ENCODE measurements at regions not wholly inside any gene's neighbourhood (a gene's known extent, or its start where the extent isn't known, plus 50 kb on each side); places are given as distances from the start of the nearest gene placed in this dataset.

DNA sequence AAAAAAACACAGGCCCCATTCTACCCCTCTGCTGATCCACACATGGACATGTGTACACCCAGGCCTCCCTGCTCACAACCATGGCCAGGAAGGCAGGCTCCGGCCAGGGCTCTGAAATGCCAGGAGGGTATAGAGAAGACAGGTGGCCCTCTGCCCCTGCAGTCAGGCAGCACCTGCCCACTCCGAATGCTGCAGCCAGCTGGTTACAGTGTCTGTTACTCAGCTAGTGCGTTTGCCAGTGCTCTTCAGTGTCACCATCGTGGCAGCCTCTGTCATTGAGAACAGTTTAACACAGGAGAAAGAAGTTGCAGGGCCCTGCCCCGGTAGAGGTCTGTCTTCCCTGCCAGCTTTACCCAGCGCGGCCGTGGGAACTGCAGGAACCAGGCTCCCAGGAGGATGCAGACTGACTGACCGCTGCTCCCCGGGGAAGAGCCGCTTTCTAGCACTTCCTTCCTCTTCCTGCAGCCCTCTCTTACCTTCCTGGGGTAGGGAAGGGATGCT, 128.8 kb upstream of the FAM20C start:
- TF ChIP-seq, protein P1, sequence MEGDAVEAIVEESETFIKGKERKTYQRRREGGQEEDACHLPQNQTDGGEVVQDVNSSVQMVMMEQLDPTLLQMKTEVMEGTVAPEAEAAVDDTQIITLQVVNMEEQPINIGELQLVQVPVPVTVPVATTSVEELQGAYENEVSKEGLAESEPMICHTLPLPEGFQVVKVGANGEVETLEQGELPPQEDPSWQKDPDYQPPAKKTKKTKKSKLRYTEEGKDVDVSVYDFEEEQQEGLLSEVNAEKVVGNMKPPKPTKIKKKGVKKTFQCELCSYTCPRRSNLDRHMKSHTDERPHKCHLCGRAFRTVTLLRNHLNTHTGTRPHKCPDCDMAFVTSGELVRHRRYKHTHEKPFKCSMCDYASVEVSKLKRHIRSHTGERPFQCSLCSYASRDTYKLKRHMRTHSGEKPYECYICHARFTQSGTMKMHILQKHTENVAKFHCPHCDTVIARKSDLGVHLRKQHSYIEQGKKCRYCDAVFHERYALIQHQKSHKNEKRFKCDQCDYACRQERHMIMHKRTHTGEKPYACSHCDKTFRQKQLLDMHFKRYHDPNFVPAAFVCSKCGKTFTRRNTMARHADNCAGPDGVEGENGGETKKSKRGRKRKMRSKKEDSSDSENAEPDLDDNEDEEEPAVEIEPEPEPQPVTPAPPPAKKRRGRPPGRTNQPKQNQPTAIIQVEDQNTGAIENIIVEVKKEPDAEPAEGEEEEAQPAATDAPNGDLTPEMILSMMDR (IDR thresholded peaks at IDR 0.05; ENCODE audit: low read depth, low read length): no peak
- H3K27ac ChIP-seq (ENCODE audit: low read depth, low read length): no peak overlapping the region
- POLR2A ChIA-PET: interaction anchor here (1.1 to 3.1 kb wide), 2 partner anchors 129 to 132 kb away, joined by 3 to 19 read pairs; partner anchors contain the start of gene FAM20C
- DNase-seq (ENCODE audit: low read depth, low spot score): no peak
- peaks cover 6% of the 10 kb centered on the region for H3K27me3 ChIP-seq (ENCODE audit: control insufficient read depth, insufficient read depth, low read length)
- H3K9me3 ChIP-seq (ENCODE audit: control insufficient read depth, insufficient read depth, low read length): no peaks in the 10 kb centered on the region; the same call in 1 of the 2 replicates
- CTCF ChIA-PET: interaction anchor here (0.9 to 1.4 kb wide), 4 partner anchors 84 to 144 kb away, joined by 4 read pairs; no protein-coding TSS in a partner anchor
- no peak overlapping the region for H3K4me3 ChIP-seq (ENCODE audit: low read depth, low read length)

DNA sequence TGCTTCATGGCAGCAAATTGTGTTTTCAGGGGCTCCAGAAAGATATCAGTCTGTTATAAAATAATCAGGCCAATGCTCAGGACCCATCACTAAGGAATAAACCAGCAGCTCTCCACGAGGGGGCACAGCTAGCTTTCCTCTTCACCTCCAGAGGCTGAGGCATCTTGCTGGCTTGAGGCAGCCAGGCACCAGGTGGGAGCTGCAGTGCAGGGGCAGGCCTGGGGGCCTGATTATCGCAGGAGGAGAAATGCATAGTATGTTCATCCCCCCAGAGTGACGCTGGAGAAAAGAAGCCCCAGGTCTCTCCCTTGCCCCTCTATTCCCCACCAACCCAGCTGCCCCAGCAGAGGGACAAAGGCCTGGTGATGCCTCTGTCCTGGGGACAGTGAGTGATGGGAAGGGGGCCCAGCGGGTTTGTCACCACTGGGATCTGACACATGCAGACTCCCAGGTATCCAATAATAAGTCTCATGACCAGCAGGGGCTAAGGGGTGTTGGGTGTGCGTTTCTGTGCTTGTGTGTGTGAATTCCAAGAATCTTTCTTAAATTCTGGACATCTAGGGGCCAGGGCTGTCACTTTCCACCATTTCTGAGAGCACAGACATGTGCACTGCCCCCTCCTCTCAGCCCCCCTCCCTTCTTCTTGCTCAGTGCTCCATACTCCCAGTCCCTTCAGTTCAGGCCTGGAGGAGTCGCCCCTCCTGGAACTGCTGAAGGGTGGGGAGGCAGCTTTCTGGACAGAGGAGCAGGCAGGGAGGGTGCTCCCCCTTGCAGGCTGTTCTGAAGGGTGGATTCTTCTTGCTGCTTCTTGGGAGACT, 128.1 kb upstream of the FAM20C start:
- POLR2A ChIA-PET: interaction anchor here (1.0 to 3.1 kb wide), 3 partner anchors 102 to 131 kb away, joined by 3 to 19 read pairs (median 4); partner anchors contain the start of gene FAM20C
- no peak overlapping the region for H3K4me3 ChIP-seq (ENCODE audit: low read depth, low read length)
- CTCF ChIA-PET: interaction anchor here (0.6 to 1.4 kb wide), 5 partner anchors 83 to 143 kb away, joined by 3 to 4 read pairs (median 4); partner anchors contain the start of gene FAM20C

DNA sequence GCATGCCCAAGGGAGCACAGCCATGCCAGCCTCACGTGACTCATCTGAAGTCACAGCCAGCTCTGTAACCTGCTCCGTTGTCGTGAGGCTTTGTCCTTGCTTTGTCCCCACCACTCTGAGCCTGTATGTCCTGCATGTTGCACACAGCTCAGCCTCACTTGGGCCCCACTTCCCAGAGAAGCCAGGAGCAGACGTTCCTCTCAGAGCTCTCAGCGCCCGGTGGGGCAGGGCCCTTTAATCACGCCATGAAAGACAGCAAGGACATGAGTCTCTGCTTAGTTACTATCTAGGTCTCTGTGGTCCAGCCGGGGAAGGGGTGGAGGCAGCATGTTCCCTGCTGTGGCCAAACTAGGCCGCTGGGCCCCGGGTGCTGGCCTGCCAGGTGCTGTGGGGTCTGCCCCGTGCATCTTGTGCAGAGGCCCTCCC, 127.4 kb upstream of the FAM20C start:
- Histone ChIP-seq H3K4me3 (ENCODE audit: low read depth, low read length) (no peak overlapping the region), H3K27me3 (ENCODE audit: control insufficient read depth, insufficient read depth, low read length) (peaks cover 4% of the 10 kb centered on the region), H3K9me3 (ENCODE audit: control insufficient read depth, insufficient read depth, low read length) (no peaks in the 10 kb centered on the region; the same call in 1 of the 2 replicates), H3K27ac (ENCODE audit: low read depth, low read length) (no peak overlapping the region)
- ChIA-PET CTCF (no interaction called here), POLR2A (interaction anchor here (1.0 to 3.1 kb wide), 2 partner anchors 101 to 127 kb away, joined by 4 to 19 read pairs; partner anchors contain the start of gene FAM20C)
- TF ChIP-seq, protein P1 (IDR thresholded peaks at IDR 0.05; ENCODE audit: low read depth, low read length): no peak
- DNase-seq (ENCODE audit: low read depth, low spot score): no peak

More for the DNA sequence above, 128.1 kb upstream of the FAM20C start:
- DNase-seq (ENCODE audit: low read depth, low spot score): peak; percentile 43
- peaks cover 4% of the 10 kb centered on the region for H3K27me3 ChIP-seq (ENCODE audit: control insufficient read depth, insufficient read depth, low read length)
- TF ChIP-seq, protein P1 (IDR thresholded peaks at IDR 0.05; ENCODE audit: low read depth, low read length): peak; percentile 75
- no peak overlapping the region for H3K27ac ChIP-seq (ENCODE audit: low read depth, low read length)
- H3K9me3 ChIP-seq (ENCODE audit: control insufficient read depth, insufficient read depth, low read length): no peaks in the 10 kb centered on the region; the same call in 1 of the 2 replicates

DNA sequence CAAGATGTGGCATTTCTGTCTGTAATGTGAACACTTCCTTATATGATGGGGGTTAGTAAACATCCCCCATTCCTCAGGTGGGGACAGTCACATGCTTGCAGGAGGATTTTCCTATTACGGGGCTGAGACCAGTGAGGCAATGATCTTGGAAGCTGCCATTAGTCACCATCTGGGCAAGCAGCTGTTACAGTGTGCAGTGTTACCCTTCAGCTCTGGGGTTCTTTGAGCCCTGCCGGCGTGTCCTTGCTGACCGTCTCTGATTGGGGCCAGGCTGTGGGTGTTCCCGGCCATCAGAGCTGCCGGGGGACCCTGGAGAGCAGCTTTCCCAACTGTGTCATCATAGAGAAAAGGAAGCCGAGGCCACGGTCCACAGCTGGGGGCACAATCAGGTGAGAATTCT, 126.8 kb upstream of the FAM20C start:
- CTCF ChIA-PET: interaction anchor here (0.5 kb wide), 1 partner anchor 199 kb away, joined by 4 read pairs; no protein-coding TSS in a partner anchor
- TF ChIP-seq, protein P1 (IDR thresholded peaks at IDR 0.05; ENCODE audit: low read depth, low read length): no peak
- POLR2A ChIA-PET: interaction anchor here (1.0 to 3.1 kb wide), 2 partner anchors 101 to 127 kb away, joined by 4 to 19 read pairs; partner anchors contain the start of gene FAM20C
- Histone ChIP-seq H3K9me3 (ENCODE audit: control insufficient read depth, insufficient read depth, low read length) (no peaks in the 10 kb centered on the region; the same call in 1 of the 2 replicates), H3K27me3 (ENCODE audit: control insufficient read depth, insufficient read depth, low read length) (peaks cover 2% of the 10 kb centered on the region), H3K27ac (ENCODE audit: low read depth, low read length) (no peak overlapping the region), H3K4me3 (ENCODE audit: low read depth, low read length) (no peak overlapping the region)
- DNase-seq (ENCODE audit: low read depth, low spot score): no peak
